Adrenal gland (tissue), 9 donors: ENCODE measurements at regions not wholly inside any gene's neighbourhood (a gene's known extent, or its start where the extent isn't known, plus 50 kb on each side); places are given as distances from the start of the nearest gene placed in this dataset.

Source experiments
- DNase-seq, 7 donors: peaks; one replicate each; pipeline ENCODE4 v3.0.0-alpha.2; 2019 to 2020
- H3K27ac ChIP-seq, 5 donors: fragments of 200-600 bp; sonication (generic) in 4 of 5; 1 replicate in 3 of 5; 2 replicates in 2 of 5; pipeline versions ENCODE4 v1.5.1 to v1.8.0; 2016 to 2020; ENCODE audit warnings: mild to moderate bottlenecking in 1 of 5
- H3K27me3 ChIP-seq: fragments of 200-600 bp; 2 replicates; pipeline ENCODE4 v1.8.0; 2021
- H3K36me3 ChIP-seq, 2 donors: fragments of 200-600 bp; replicated peaks in 1 of 2; 1 replicate in 1 of 2; 2 replicates in 1 of 2; pipeline versions ENCODE4 v1.5.1 to v1.8.0; 2018 to 2022
- H3K4me1 ChIP-seq, 2 donors: fragments of 200-600 bp; replicated peaks in 1 of 2; 1 replicate in 1 of 2; 2 replicates in 1 of 2; pipeline versions ENCODE4 v1.5.1 to v1.8.0; 2018 to 2021
- H3K4me3 ChIP-seq, 4 donors: fragments of 200-600 bp; sonication (generic) in 3 of 4; one replicate each; pipeline ENCODE4 v1.5.1; 2016 to 2018
- H3K9me3 ChIP-seq, 3 donors: fragments of 200-600 bp; sonication (generic) in 1 of 3; replicated peaks in 1 of 3; 1 replicate in 2 of 3; 2 replicates in 1 of 3; pipeline versions ENCODE4 v1.5.1 to v1.8.0; 2016 to 2021
- POLR2A ChIP-seq, 2 donors: fragments of 450-650 bp; IDR thresholded peaks; one replicate each; pipeline ENCODE4 v1.6.1; 2017; ENCODE audit warnings: antibody characterized with exemption in 2 of 2, mild to moderate bottlenecking in 2 of 2, moderate library complexity in 1 of 2
- whole genome bisulfite sequencing, 4 donors: extraction: QIAGEN DNeasy Blood & Tissue Kit in 2 of 4; methylation state at CpG; one replicate each; pipeline versions ENCODE4 v1.1.5 to v1.1.7; 2013 to 2017; 5-methylcytosine and 5-hydroxymethylcytosine counted together
- intact Hi-C, 2 donors: fragments of 100-400 bp; cut with DNase I; formaldehyde crosslinking; loops; one replicate each; pipeline versions ENCODE4 v1.14.1 to v1.15.0; 2022 to 2023
- TF ChIP-seq, protein P1 (sequence below), 6 experiments: fragments of 450-650 bp in 4 of 6; fragments of 200-600 bp in 2 of 6; sonication (generic) in 1 of 6; IDR thresholded peaks; 1 replicate in 5 of 6; 2 replicates in 1 of 6; pipeline versions ENCODE4 v1.5.1 to v1.8.0; 2016 to 2021; ENCODE audit warnings: antibody characterized with exemption in 6 of 6, mild to moderate bottlenecking in 2 of 6, moderate library complexity in 1 of 6
- donor health status: healthy with polysubstance abuse.
- donor health status: Bipolar disorder and iron deficiency.
- donor health status: DM: yes; HTN: yes; CAD: no.
- donor health status: DM: no; HTN: no; CAD: no.
- donor health status: DM: no; HTN: no; CAD: no.

DNA sequence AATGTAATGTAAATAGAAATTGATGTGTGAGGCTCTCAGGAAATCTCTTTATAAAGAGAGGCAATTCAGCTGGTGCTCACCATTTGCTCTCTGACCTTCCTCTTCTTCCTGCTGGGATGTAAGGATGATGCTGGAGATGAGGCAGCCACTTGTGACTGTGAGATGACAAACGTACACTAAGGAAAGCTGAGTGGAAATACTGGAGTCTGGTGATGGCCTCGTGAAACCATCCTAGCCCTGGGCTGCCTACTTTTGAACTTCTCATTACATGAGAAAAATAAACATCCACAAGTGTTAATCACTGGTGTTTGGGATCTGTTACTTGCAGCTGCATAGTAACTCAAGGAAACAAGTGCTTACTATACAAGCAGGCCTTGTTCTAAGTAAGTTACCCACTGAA, 114.9 kb upstream of the NHSL1 start:
- DNase-seq = no peak
- no peaks in the 10 kb centered on the region for H3K9me3 ChIP-seq
- H3K4me3 ChIP-seq = no peak overlapping the region
- intact Hi-C loops = no loop called here
- no peaks in the 10 kb centered on the region for H3K27me3 ChIP-seq
- H3K27ac ChIP-seq = no peak overlapping the region
- WGBS, 4 donors = 76 to 91% (median 85%) methylated on average over 2 of the region's 2 CpGs
- H3K4me1 ChIP-seq = no peaks in the 10 kb centered on the region
- TF ChIP-seq POLR2A (IDR thresholded peaks at IDR 0.05) = no peak
- TF ChIP-seq, protein P1, sequence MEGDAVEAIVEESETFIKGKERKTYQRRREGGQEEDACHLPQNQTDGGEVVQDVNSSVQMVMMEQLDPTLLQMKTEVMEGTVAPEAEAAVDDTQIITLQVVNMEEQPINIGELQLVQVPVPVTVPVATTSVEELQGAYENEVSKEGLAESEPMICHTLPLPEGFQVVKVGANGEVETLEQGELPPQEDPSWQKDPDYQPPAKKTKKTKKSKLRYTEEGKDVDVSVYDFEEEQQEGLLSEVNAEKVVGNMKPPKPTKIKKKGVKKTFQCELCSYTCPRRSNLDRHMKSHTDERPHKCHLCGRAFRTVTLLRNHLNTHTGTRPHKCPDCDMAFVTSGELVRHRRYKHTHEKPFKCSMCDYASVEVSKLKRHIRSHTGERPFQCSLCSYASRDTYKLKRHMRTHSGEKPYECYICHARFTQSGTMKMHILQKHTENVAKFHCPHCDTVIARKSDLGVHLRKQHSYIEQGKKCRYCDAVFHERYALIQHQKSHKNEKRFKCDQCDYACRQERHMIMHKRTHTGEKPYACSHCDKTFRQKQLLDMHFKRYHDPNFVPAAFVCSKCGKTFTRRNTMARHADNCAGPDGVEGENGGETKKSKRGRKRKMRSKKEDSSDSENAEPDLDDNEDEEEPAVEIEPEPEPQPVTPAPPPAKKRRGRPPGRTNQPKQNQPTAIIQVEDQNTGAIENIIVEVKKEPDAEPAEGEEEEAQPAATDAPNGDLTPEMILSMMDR (IDR thresholded peaks at IDR 0.05) = no peak
- H3K36me3 ChIP-seq = no peaks in the 10 kb centered on the region

DNA sequence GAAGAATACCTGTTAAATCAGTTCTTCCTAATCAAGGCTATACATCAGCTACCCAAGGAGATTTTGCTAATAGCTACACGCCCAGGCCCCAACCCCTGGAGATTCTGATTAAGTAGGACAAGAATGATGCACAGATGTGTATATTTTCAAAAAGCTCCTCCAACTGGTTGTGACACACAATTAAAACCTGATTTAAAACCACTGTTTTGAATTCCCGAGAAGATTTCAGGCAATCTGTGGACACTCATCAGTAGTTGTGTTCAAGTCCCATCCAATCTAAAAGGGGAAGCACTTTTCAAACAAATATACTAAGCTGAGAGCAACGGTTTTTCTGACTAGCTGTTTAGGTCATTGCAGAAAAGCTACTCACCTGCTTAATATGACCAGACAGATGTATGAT, 118.9 kb upstream of the NHSL1 start:
- no peak for DNase-seq
- H3K4me3 ChIP-seq = no peak overlapping the region
- no peak overlapping the region for H3K27ac ChIP-seq
- intact Hi-C loops = no loop called here
- no peaks in the 10 kb centered on the region for H3K9me3 ChIP-seq
- H3K36me3 ChIP-seq = no peaks in the 10 kb centered on the region
- H3K27me3 ChIP-seq = no peaks in the 10 kb centered on the region
- no peaks in the 10 kb centered on the region for H3K4me1 ChIP-seq
- TF ChIP-seq, protein P1 (IDR thresholded peaks at IDR 0.05) = no peak
- no peak for TF ChIP-seq POLR2A (IDR thresholded peaks at IDR 0.05)
- 71 to 84% (median 80%) methylated on average over 3 of the region's 3 CpGs for WGBS, 4 donors

DNA sequence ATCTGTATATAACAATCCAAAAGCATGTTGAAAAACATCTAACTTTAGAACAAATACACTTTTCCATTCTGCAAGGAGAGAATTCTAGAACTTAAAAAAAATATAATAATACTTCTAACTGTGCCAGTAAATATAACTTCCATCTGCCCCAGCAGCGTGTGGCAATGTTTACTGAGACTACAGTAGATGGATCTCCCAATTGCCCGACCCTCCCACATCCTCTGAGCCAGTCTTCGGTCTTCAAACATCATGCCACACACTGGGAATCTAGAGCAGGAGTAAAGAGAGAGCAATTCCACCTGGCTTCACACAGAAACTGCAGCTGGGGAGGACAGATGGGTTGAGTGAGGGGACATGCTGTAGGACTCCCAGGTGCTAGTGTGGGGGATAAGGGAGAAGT, 121.3 kb upstream of the NHSL1 start:
- H3K27me3 ChIP-seq = no peaks in the 10 kb centered on the region
- WGBS, 4 donors = 73 to 92% (median 84%) methylated on average over 3 of the region's 3 CpGs
- DNase-seq = no peak
- no peaks in the 10 kb centered on the region for H3K9me3 ChIP-seq
- intact Hi-C loops = no loop called here
- TF ChIP-seq, protein P1 (IDR thresholded peaks at IDR 0.05) = no peak
- TF ChIP-seq POLR2A (IDR thresholded peaks at IDR 0.05) = no peak
- no peak overlapping the region for H3K27ac ChIP-seq
- no peak overlapping the region for H3K4me3 ChIP-seq
- H3K4me1 ChIP-seq = no peaks in the 10 kb centered on the region
- no peaks in the 10 kb centered on the region for H3K36me3 ChIP-seq

DNA sequence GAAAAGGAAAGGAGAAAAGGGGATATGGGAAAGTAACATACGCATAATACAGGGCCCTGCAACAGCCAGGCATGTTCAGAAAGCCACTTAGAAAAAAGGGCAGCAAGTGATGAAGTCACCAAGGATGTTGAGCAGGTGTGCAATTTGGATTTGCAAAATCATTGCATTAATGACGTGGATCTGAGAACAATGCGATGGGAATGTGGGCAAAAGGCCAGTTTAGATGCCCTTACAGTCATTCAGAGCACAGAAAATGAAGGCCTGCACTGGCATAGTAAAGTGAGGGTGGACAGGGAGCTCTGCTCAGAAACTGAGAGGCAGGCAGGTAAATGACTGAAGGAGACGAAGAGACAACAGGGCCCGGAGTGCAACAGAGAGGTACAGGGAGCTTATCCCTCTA, 123.7 kb upstream of the NHSL1 start:
- Histone ChIP-seq H3K36me3 (no peaks in the 10 kb centered on the region), H3K27ac (no peak overlapping the region), H3K4me1 (no peaks in the 10 kb centered on the region), H3K27me3 (no peaks in the 10 kb centered on the region), H3K4me3 (no peak overlapping the region), H3K9me3 (no peaks in the 10 kb centered on the region)
- TF ChIP-seq, protein P1 (IDR thresholded peaks at IDR 0.05) = no peak
- TF ChIP-seq POLR2A (IDR thresholded peaks at IDR 0.05) = no peak
- 84 to 93% (median 91%) methylated on average over 5 of the region's 5 CpGs for WGBS, 4 donors
- intact Hi-C loops = no loop called here
- DNase-seq = no peak
